HepG2 (cell line): ENCODE measurements at regions not wholly inside any gene's neighbourhood (a gene's known extent, or its start where the extent isn't known, plus 50 kb on each side); places are given as distances from the start of the nearest gene placed in this dataset.

Source experiments
- ATAC-seq: fragments of 200-7000 bp; cut with Tn5 transposase; 3 replicates; pipeline ENCODE4 v1.9.1; 2020; ENCODE audit warnings: mild to moderate bottlenecking, moderate library complexity
- BruUV-seq: library from RNA; stranded (reverse); fragments of 400-500 nt; replicated peaks from 2 replicates; lab custom pipeline; 2021; lab: Mats Ljungman, UMichigan
- CTCF ChIA-PET: fragments of 300-600 bp; formaldehyde crosslinking; extraction: SDS; loops from one replicate; lab custom pipeline; 2021; ENCODE audit warnings: low total read pairs, inconsistent platforms, low intra/inter-chr PET ratio; lab: Yijun Ruan, JAX
- POLR2A ChIA-PET: fragments of 350-600 bp; sonication (Branson Sonifier 250); formaldehyde crosslinking; loops from one replicate; lab custom pipeline; 2020; ENCODE audit warnings: antibody characterized with exemption, inconsistent platforms; lab: Yijun Ruan, JAX
- DNase-seq: peaks from one replicate; pipeline ENCODE4 v3.0.0-alpha.2; 2015; ENCODE audit warnings: low spot score
- FAIRE-seq: peaks from 3 replicates; lab custom pipeline; 2011; peaks lifted over from hg19 to GRCh38; lab: Jason Lieb, UNC
- H2AFZ ChIP-seq: one replicate; pipeline ENCODE4 v1.6.1; 2011; ENCODE audit warnings: low read length, inconsistent platforms
- H3K27ac ChIP-seq: fragments of 300-600 bp; 3 replicates; pipeline ENCODE4 v1.8.0; 2011; ENCODE audit warnings: mixed run types, mild to moderate bottlenecking, mixed read lengths, low read length, inconsistent platforms; ENCODE audit not compliant: insufficient read depth; ENCODE audit errors: extremely low read length
- H3K27me3 ChIP-seq, 2 experiments: fragments of 200-600 bp in 1 of 2; 2 replicates in 1 of 2; 3 replicates in 1 of 2; pipeline versions ENCODE4 v1.6.0 to v1.8.0; 2011; ENCODE audit warnings: low read length in 2 of 2, mild to moderate bottlenecking in 2 of 2, moderate library complexity in 2 of 2, inconsistent platforms in 1 of 2; ENCODE audit not compliant: insufficient read depth in 2 of 2, control insufficient read depth in 1 of 2
- H3K36me3 ChIP-seq, 2 experiments: fragments of 200-600 bp in 1 of 2; replicated peaks in 1 of 2; 2 replicates in 1 of 2; 3 replicates in 1 of 2; pipeline versions ENCODE4 v1.5.1 to v1.8.0; 2011; ENCODE audit warnings: low read length in 2 of 2, inconsistent platforms in 1 of 2; ENCODE audit not compliant: insufficient read depth in 2 of 2, control insufficient read depth in 1 of 2
- H3K4me1 ChIP-seq: 2 replicates; pipeline ENCODE4 v1.5.1; 2012; ENCODE audit warnings: low read length, inconsistent platforms; ENCODE audit not compliant: insufficient read depth
- H3K4me2 ChIP-seq: 2 replicates; pipeline ENCODE4 v1.6.0; 2011; ENCODE audit warnings: low read depth, low read length, inconsistent platforms
- H3K4me3 ChIP-seq, 3 experiments: fragments of 200-600 bp in 1 of 3; sonication (generic), shearing (Covaris generic) in 1 of 3; replicated peaks in 1 of 3; 2 replicates each; pipeline ENCODE4 v1.5.1; 2011 to 2016; ENCODE audit warnings: low read length in 3 of 3, inconsistent platforms in 2 of 3, low read depth in 2 of 3, mild to moderate bottlenecking in 2 of 3, control low read depth in 1 of 3, mixed read lengths in 1 of 3; ENCODE audit not compliant: insufficient read depth in 1 of 3
- H3K79me2 ChIP-seq: one replicate; pipeline ENCODE4 v1.6.1; 2011; ENCODE audit warnings: low read length, inconsistent platforms; ENCODE audit not compliant: insufficient read depth
- H3K9ac ChIP-seq: 2 replicates; pipeline ENCODE4 v1.6.0; 2011; ENCODE audit warnings: mild to moderate bottlenecking, low read depth, low read length, inconsistent platforms; ENCODE audit not compliant: insufficient read depth
- H3K9me3 ChIP-seq: 2 replicates; pipeline ENCODE4 v1.5.1; 2012; ENCODE audit warnings: mild to moderate bottlenecking, low read length
- H4K20me1 ChIP-seq: 2 replicates; pipeline ENCODE4 v1.6.0; 2011; ENCODE audit warnings: inconsistent platforms, mild to moderate bottlenecking, low read length, moderate library complexity; ENCODE audit not compliant: insufficient read depth
- BCL6 ChIP-seq: IDR thresholded peaks from 2 replicates; pipeline ENCODE4 v1.6.1; 2016; ENCODE audit warnings: missing genetic modification reagents, missing compliant biosample characterization
- FOXK2 ChIP-seq: fragments of 450-650 bp; IDR thresholded peaks from 2 replicates; pipeline ENCODE4 v1.6.1; 2016
- RFX5 ChIP-seq: IDR thresholded peaks from 2 replicates; pipeline ENCODE4 v1.6.1; 2011; ENCODE audit warnings: low read depth, low read length, improper control_type of control experiment
- ZNF513 ChIP-seq: sonication (generic); formaldehyde crosslinking; conservative IDR thresholded peaks from 2 replicates; pipeline ENCODE4 v1.5.0; 2020; ENCODE audit warnings: missing genetic modification reagents
- ZXDC ChIP-seq: sonication (generic); formaldehyde crosslinking; IDR thresholded peaks from 2 replicates; pipeline ENCODE4 v1.5.0; 2020; ENCODE audit warnings: mild to moderate bottlenecking, missing genetic modification reagents
- WGBS: methylation state at CpG from one replicate; pipeline ENCODE4 v1.1.6; 2017; ENCODE audit warnings: low lambda C conversion rate; 5-methylcytosine and 5-hydroxymethylcytosine counted together
- in situ Hi-C: cut with HindIII; loops from 2 replicates; pipeline ENCODE4 v1.10.0; 2017; ENCODE audit warnings: low pct_unique_long_range_greater_than_20kb; ENCODE audit not compliant: extremely low pct_ligation_motif_present
- intact Hi-C: fragments of 100-400 bp; cut with micrococcal nuclease; formaldehyde crosslinking; loops from one replicate; pipeline ENCODE4 v1.10.0; 2022; ENCODE audit not compliant: unreplicated experiment

- H3K27ac ChIP-seq: no peak overlapping the region
- no peak for DNase-seq
These were observed 163.9 kb downstream of the ADAMTS15 start for GRCh38 chr11:130612291-130612851.

More at GRCh38 chr11:130612291-130612851, 163.9 kb downstream of the ADAMTS15 start:
- Histone ChIP-seq H3K27me3 (peaks cover 0 to 14% of the 10 kb centered on the region in 2 experiments; a peak in 2 of 5 replicates), H3K4me2 (no peak overlapping the region), H3K79me2 (no peaks in the 10 kb centered on the region), H2AFZ (no peak overlapping the region), H3K36me3 (no peaks in the 10 kb centered on the region), H3K9me3 (no peaks in the 10 kb centered on the region), H4K20me1 (no peaks in the 10 kb centered on the region), H3K9ac (no peak overlapping the region), H3K4me1 (no peaks in the 10 kb centered on the region), H3K4me3 (no peak overlapping the region)
- TF ChIP-seq RFX5 (no peak), BCL6 (CRISPR knock-in tag) (no peak), ZXDC (CRISPR knock-in tag) (no peak), ZNF513 (no peak), FOXK2 (no peak)
- ATAC-seq: no peak
- no TSS peak for BruUV-seq
- intact Hi-C loops: no loop called here
- no peak for FAIRE-seq
- in situ Hi-C loops: no loop called here
- WGBS: 12% methylated on average over 2 of the region's 2 CpGs
- CTCF ChIA-PET: no interaction called here
- POLR2A ChIA-PET: no interaction called here
